Common myeloid progenitor, CD34-positive (primary cell): ENCODE measurements at regions not wholly inside any gene's neighbourhood (a gene's known extent, or its start where the extent isn't known, plus 50 kb on each side); places are given as distances from the start of the nearest gene placed in this dataset.
A peak's percentile ranks its signal among the peaks of the same experiment; 100 is the strongest.

Source experiments
- CTCF ChIA-PET: fragments of 350-600 bp; sonication (Branson Sonifier 250); formaldehyde crosslinking; loops from one replicate; lab custom pipeline; 2021; ENCODE audit warnings: antibody characterized with exemption; lab: Charles Lee
- POLR2A ChIA-PET: fragments of 350-600 bp; sonication (Branson Sonifier 250); formaldehyde crosslinking; loops from one replicate; lab custom pipeline; 2021; ENCODE audit warnings: antibody characterized with exemption; lab: Charles Lee
- DNase-seq, 3 donors: peaks; one replicate each; pipeline versions ENCODE4 v3.0.0 to v3.0.0-alpha.2; 2013
- H3K27ac ChIP-seq, 2 experiments: 1 replicate in 1 of 2; 2 replicates in 1 of 2; pipeline ENCODE4 v1.7.0; 2013; ENCODE audit warnings: inconsistent platforms in 2 of 2, low read length in 2 of 2, mild to moderate bottlenecking in 2 of 2, low read depth in 1 of 2, moderate library complexity in 1 of 2; ENCODE audit not compliant: severe bottlenecking in 2 of 2, insufficient read depth in 1 of 2, poor library complexity in 1 of 2
- H3K27me3 ChIP-seq, 5 experiments: replicated peaks in 2 of 5; 1 replicate in 3 of 5; 2 replicates in 2 of 5; pipeline versions ENCODE4 v1.6.1 to v1.7.0; 2013; ENCODE audit warnings: low read length in 4 of 5, mild to moderate bottlenecking in 2 of 5, moderate library complexity in 2 of 5, inconsistent platforms in 1 of 5; ENCODE audit not compliant: insufficient read depth in 5 of 5, control insufficient read depth in 4 of 5
- H3K36me3 ChIP-seq, 4 experiments: 1 replicate in 2 of 4; 2 replicates in 2 of 4; pipeline versions ENCODE4 v1.6.1 to v1.7.0; 2013; ENCODE audit warnings: low read length in 3 of 4, control low read depth in 1 of 4, mild to moderate bottlenecking in 1 of 4; ENCODE audit not compliant: control insufficient read depth in 4 of 4, insufficient read depth in 4 of 4
- H3K4me1 ChIP-seq, 4 experiments: 1 replicate in 3 of 4; 2 replicates in 1 of 4; pipeline versions ENCODE4 v1.6.1 to v1.7.1; 2013; ENCODE audit warnings: low read length in 3 of 4, mild to moderate bottlenecking in 3 of 4, control low read depth in 1 of 4, inconsistent platforms in 1 of 4, moderate library complexity in 1 of 4; ENCODE audit not compliant: control insufficient read depth in 4 of 4, insufficient read depth in 4 of 4; ENCODE audit errors: control extremely low read depth in 1 of 4
- H3K4me3 ChIP-seq, 7 experiments: 1 replicate in 4 of 7; 2 replicates in 3 of 7; pipeline versions ENCODE4 v1.5.1 to v1.7.0; 2013; ENCODE audit warnings: mild to moderate bottlenecking in 7 of 7, low read length in 6 of 7, moderate library complexity in 6 of 7, inconsistent platforms in 2 of 7, low read depth in 2 of 7, control low read depth in 1 of 7; ENCODE audit not compliant: insufficient read depth in 4 of 7, control insufficient read depth in 1 of 7; ENCODE audit errors: extremely low read depth in 1 of 7
- H3K9me3 ChIP-seq, 5 experiments: 1 replicate in 4 of 5; 2 replicates in 1 of 5; pipeline versions ENCODE4 v1.6.1 to v1.7.1; 2013; ENCODE audit warnings: low read length in 4 of 5, mild to moderate bottlenecking in 2 of 5, inconsistent platforms in 1 of 5, low read depth in 1 of 5, moderate library complexity in 1 of 5; ENCODE audit not compliant: control insufficient read depth in 4 of 5, insufficient read depth in 2 of 5; ENCODE audit errors: control extremely low read depth in 1 of 5
- WGBS: methylation state at CpG from one replicate; pipeline ENCODE4 v1.1.5; 2013; ENCODE audit not compliant: insufficient coverage; 5-methylcytosine and 5-hydroxymethylcytosine counted together

GRCh38 chr7:155173905-155174304, 103.8 kb downstream of the HTR5A start:
- no peak for DNase-seq
- Histone ChIP-seq H3K27ac (no peak overlapping the region), H3K36me3 (no peaks in the 10 kb centered on the region), H3K4me3 (no peak overlapping the region), H3K4me1 (no peaks in the 10 kb centered on the region), H3K27me3 (peaks cover 0 to 6% (median 0%) of the 10 kb centered on the region in 5 experiments), H3K9me3 (peaks cover 0 to 12% (median 7%) of the 10 kb centered on the region in 5 experiments)
- POLR2A ChIA-PET, result no interaction called here
- 93% methylated on average over 8 of the region's 9 CpGs for WGBS
- CTCF ChIA-PET, result interaction anchor here (1.3 kb wide), 1 partner anchor 12 kb away, joined by 3 read pairs; no protein-coding TSS in a partner anchor

GRCh38 chr7:155178096-155178495, 108.0 kb downstream of the HTR5A start:
- 91% methylated on average over 1 of the region's 2 CpGs for WGBS
- CTCF ChIA-PET, result no interaction called here
- POLR2A ChIA-PET, result no interaction called here
- no peaks in the 10 kb centered on the region for H3K36me3 ChIP-seq
- H3K27ac ChIP-seq, result no peak overlapping the region
- no peak overlapping the region for H3K4me3 ChIP-seq
- H3K4me1 ChIP-seq, result no peaks in the 10 kb centered on the region
- no peak for DNase-seq
- peaks cover 0 to 2% (median 0%) of the 10 kb centered on the region in 5 experiments for H3K27me3 ChIP-seq
- H3K9me3 ChIP-seq, result peaks cover 0 to 22% (median 17%) of the 10 kb centered on the region in 5 experiments

- Histone ChIP-seq H3K9me3 (peaks cover 6 to 47% (median 37%) of the 10 kb centered on the region in 5 experiments), H3K27me3 (peaks cover 0 to 2% (median 0%) of the 10 kb centered on the region in 5 experiments), H3K4me3 (no peak overlapping the region), H3K27ac (no peak overlapping the region), H3K4me1 (no peaks in the 10 kb centered on the region), H3K36me3 (no peaks in the 10 kb centered on the region)
- ChIA-PET POLR2A (no interaction called here), CTCF (interaction anchor here (1.2 kb wide), 1 partner anchor 161 kb away, joined by 3 read pairs; no protein-coding TSS in a partner anchor)
- no peak for DNase-seq
- WGBS, result 94% methylated on average over 7 of the region's 8 CpGs
Measured at GRCh38 chr7:155181768-155182167, 111.6 kb downstream of the HTR5A start.

GRCh38 chr7:155182406-155182970, 112.4 kb downstream of the HTR5A start:
- 97% methylated on average over 6 of the region's 8 CpGs for WGBS
- no peaks in the 10 kb centered on the region for H3K36me3 ChIP-seq
- no peak for DNase-seq

GRCh38 chr7:155183655-155184054, 113.5 kb downstream of the HTR5A start:
- H3K9me3 ChIP-seq, result peaks cover 6 to 47% (median 40%) of the 10 kb centered on the region in 5 experiments
- H3K4me1 ChIP-seq, result peaks cover 0 to 4% (median under 1%) of the 10 kb centered on the region in 4 experiments
- H3K27me3 ChIP-seq, result peaks cover 0 to 2% (median 0%) of the 10 kb centered on the region in 5 experiments
- no peak for DNase-seq
- ChIA-PET POLR2A (no interaction called here), CTCF (no interaction called here)
- H3K4me3 ChIP-seq, result no peak overlapping the region
- no peaks in the 10 kb centered on the region for H3K36me3 ChIP-seq
- no peak overlapping the region for H3K27ac ChIP-seq
- WGBS, result no CpG with 5 or more reads among the region's 1 CpG

More at GRCh38 chr7:155182406-155182970, 112.4 kb downstream of the HTR5A start:
- ChIA-PET CTCF (interaction anchor here (0.8 to 1.2 kb wide), 2 partner anchors 68 to 160 kb away, joined by 3 read pairs; no protein-coding TSS in a partner anchor), POLR2A (no interaction called here)
- no peak overlapping the region for H3K4me3 ChIP-seq
- H3K27me3 ChIP-seq, result peaks cover 0 to 2% (median 0%) of the 10 kb centered on the region in 5 experiments
- no peak overlapping the region for H3K27ac ChIP-seq
- H3K9me3 ChIP-seq, result peaks cover 6 to 51% (median 43%) of the 10 kb centered on the region in 5 experiments
- no peaks in the 10 kb centered on the region for H3K4me1 ChIP-seq

- peaks cover 6 to 47% (median 40%) of the 10 kb centered on the region in 5 experiments for H3K9me3 ChIP-seq
- no peak overlapping the region for H3K27ac ChIP-seq
- H3K36me3 ChIP-seq, result no peaks in the 10 kb centered on the region
- H3K4me3 ChIP-seq, result no peak overlapping the region
- H3K4me1 ChIP-seq, result peaks cover 0 to 7% (median under 1%) of the 10 kb centered on the region in 4 experiments
- ChIA-PET CTCF (interaction anchor here (0.8 to 1.8 kb wide), 3 partner anchors 9 to 11 kb away, joined by 3 read pairs; no protein-coding TSS in a partner anchor), POLR2A (no interaction called here)
- 76% methylated on average over 4 of the region's 4 CpGs for WGBS
- DNase-seq, result peak in 1 of 3 donors; percentile 9
- H3K27me3 ChIP-seq, result peaks cover 0 to 2% (median 1%) of the 10 kb centered on the region in 5 experiments
Measured at GRCh38 chr7:155184923-155185322, 112.8 kb upstream of the INSIG1 start.
